ENCODE measurements at regions not wholly inside any gene's neighbourhood (a gene's known extent, or its start where the extent isn't known, plus 50 kb on each side); places are given as distances from the start of the nearest gene placed in this dataset.

DNA sequence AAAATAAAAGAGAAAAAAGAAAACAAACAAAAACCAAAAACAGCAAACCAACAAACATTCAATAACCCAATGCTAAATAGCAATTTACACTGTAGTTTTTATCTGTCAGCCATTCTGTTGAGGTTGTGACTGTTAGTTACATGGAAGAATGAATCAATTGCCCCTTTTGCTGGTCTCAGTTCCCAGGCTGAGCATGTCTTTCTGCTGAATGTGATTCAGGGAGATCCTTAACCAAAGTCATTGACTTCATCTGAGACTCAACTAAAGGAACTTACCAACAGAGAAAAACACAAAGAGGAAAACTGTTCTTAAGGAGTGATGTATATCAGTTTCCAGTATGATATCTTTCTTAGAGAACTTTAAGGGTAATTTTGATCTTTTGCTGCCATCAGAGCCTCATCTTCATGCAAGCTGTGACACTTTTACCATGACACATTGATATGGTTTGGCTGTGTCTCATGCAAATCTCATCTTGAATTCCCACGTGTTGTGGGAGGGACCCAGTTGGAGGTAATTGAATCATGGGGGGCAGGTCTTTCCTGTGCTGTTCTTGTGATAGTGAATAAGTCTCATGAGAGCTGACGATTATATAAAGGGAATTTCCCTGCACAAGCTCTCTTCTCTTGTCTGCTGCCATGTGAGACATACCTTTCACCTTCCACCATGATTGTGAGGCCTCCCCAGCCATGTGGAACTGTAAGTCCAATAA lies 469.8 kb downstream of the KIF20B start:
- Histone ChIP-seq H3K79me2 (ENCODE audit: insufficient read depth, low read length) (no peaks in the 10 kb centered on the region), H3K4me3 (ENCODE audit: insufficient read depth, low read length, poor library complexity, severe bottlenecking) (no peak overlapping the region), H4K20me1 (ENCODE audit: low read depth, low read length) (no peaks in the 10 kb centered on the region), H3K9me3 (ENCODE audit: insufficient read depth, low read length) (no peaks in the 10 kb centered on the region), H3K27me3 (ENCODE audit: low read length) (no peaks in the 10 kb centered on the region), H3F3A (ENCODE audit: insufficient read depth) (no peaks in the 10 kb centered on the region), H3K9me2 (replicated peaks; ENCODE audit: insufficient read depth, low read length) (no peaks in the 10 kb centered on the region; the same call in 1 of the 2 replicates), H2AFZ (ENCODE audit: low read depth, low read length, severe bottlenecking) (no peak overlapping the region), H3K4me2 (ENCODE audit: low read depth, low read length, poor library complexity, severe bottlenecking) (no peak overlapping the region), H3K36me3 (ENCODE audit: low read length) (no peaks in the 10 kb centered on the region), H3K27ac (ENCODE audit: low read depth, low read length) (no peak overlapping the region), H3K9ac (ENCODE audit: low read length) (no peak overlapping the region)
- TF ChIP-seq EZH2phosphoT487 (conservative IDR thresholded peaks at IDR 0.05; ENCODE audit: low read length) = no peak
- TF ChIP-seq, protein P1, sequence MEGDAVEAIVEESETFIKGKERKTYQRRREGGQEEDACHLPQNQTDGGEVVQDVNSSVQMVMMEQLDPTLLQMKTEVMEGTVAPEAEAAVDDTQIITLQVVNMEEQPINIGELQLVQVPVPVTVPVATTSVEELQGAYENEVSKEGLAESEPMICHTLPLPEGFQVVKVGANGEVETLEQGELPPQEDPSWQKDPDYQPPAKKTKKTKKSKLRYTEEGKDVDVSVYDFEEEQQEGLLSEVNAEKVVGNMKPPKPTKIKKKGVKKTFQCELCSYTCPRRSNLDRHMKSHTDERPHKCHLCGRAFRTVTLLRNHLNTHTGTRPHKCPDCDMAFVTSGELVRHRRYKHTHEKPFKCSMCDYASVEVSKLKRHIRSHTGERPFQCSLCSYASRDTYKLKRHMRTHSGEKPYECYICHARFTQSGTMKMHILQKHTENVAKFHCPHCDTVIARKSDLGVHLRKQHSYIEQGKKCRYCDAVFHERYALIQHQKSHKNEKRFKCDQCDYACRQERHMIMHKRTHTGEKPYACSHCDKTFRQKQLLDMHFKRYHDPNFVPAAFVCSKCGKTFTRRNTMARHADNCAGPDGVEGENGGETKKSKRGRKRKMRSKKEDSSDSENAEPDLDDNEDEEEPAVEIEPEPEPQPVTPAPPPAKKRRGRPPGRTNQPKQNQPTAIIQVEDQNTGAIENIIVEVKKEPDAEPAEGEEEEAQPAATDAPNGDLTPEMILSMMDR (IDR thresholded peaks at IDR 0.05; ENCODE audit: insufficient read depth, low read length, poor library complexity, severe bottlenecking) = no peak

DNA sequence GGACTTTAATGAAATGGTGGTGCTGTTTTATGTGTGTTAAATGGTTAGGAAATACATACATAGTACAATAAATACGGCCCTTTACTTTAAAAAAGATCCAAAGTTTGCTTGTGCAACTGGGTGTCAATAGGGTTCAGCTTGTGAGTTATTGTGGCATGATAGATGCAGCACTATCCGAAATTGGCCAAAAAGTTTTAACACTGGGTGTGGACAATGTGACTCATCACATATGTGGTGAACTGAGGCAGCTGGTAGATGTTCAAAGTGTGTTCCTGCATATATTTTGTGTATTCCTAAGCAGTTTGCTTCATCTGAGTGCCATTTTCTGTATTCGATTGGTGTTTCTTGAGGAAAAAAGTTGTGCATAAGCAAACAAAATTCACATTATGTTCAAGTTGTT lies 473.1 kb downstream of the KIF20B start:
- Histone ChIP-seq H3K9me3 (ENCODE audit: insufficient read depth, low read length) (no peaks in the 10 kb centered on the region), H3K36me3 (ENCODE audit: low read length) (no peaks in the 10 kb centered on the region), H3K27ac (ENCODE audit: low read depth, low read length) (no peak overlapping the region), H4K20me1 (ENCODE audit: low read depth, low read length) (no peaks in the 10 kb centered on the region), H3K79me2 (ENCODE audit: insufficient read depth, low read length) (no peaks in the 10 kb centered on the region), H3F3A (ENCODE audit: insufficient read depth) (no peaks in the 10 kb centered on the region), H3K9me2 (replicated peaks; ENCODE audit: insufficient read depth, low read length) (no peaks in the 10 kb centered on the region; the same call in 1 of the 2 replicates), H3K9ac (ENCODE audit: low read length) (no peak overlapping the region), H3K27me3 (ENCODE audit: low read length) (no peaks in the 10 kb centered on the region), H3K4me2 (ENCODE audit: low read depth, low read length, poor library complexity, severe bottlenecking) (no peak overlapping the region), H2AFZ (ENCODE audit: low read depth, low read length, severe bottlenecking) (no peak overlapping the region), H3K4me3 (ENCODE audit: insufficient read depth, low read length, poor library complexity, severe bottlenecking) (no peak overlapping the region)
- TF ChIP-seq EZH2phosphoT487 (conservative IDR thresholded peaks at IDR 0.05; ENCODE audit: low read length) = no peak
- TF ChIP-seq, protein P1 (IDR thresholded peaks at IDR 0.05; ENCODE audit: insufficient read depth, low read length, poor library complexity, severe bottlenecking) = no peak

DNA sequence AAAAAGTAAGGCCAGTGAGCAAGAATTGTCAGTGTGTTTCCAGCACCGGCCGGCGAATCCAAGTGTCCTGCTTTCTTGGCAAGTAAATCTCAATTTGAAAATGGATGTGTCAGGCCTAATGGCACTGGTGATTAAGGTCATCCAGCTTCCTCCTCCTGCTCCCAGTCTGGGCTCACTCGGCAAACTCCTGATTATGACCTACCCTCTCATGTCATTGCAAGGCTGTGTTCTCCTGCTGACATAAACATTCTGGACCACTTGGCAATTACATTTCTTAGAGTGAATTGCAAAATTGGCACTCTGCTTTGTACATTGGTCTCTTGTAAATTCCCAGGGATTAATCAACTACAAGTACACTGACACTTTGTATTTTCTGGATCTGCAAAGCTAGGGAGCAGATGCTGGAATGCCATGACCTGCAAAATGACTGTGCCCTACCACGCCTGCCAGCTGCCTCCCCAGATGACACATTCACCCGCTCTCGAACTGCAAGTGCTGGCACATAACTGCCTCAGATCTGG lies 473.8 kb downstream of the KIF20B start:
- H3K4me2 ChIP-seq (ENCODE audit: low read depth, low read length, poor library complexity, severe bottlenecking) = no peak overlapping the region
- H3K36me3 ChIP-seq (ENCODE audit: low read length) = no peaks in the 10 kb centered on the region
- TF ChIP-seq, protein P1 (IDR thresholded peaks at IDR 0.05; ENCODE audit: insufficient read depth, low read length, poor library complexity, severe bottlenecking) = no peak
- TF ChIP-seq EZH2phosphoT487 (conservative IDR thresholded peaks at IDR 0.05; ENCODE audit: low read length) = no peak
- no peaks in the 10 kb centered on the region; the same call in 1 of the 2 replicates for H3K9me2 ChIP-seq (replicated peaks; ENCODE audit: insufficient read depth, low read length)
- H3K9ac ChIP-seq (ENCODE audit: low read length) = no peak overlapping the region
- H3K27ac ChIP-seq (ENCODE audit: low read depth, low read length) = no peak overlapping the region
- no peaks in the 10 kb centered on the region for H4K20me1 ChIP-seq (ENCODE audit: low read depth, low read length)
- no peaks in the 10 kb centered on the region for H3K79me2 ChIP-seq (ENCODE audit: insufficient read depth, low read length)
- no peaks in the 10 kb centered on the region for H3F3A ChIP-seq (ENCODE audit: insufficient read depth)
- H2AFZ ChIP-seq (ENCODE audit: low read depth, low read length, severe bottlenecking) = no peak overlapping the region
- H3K4me3 ChIP-seq (ENCODE audit: insufficient read depth, low read length, poor library complexity, severe bottlenecking) = no peak overlapping the region
- H3K27me3 ChIP-seq (ENCODE audit: low read length) = no peaks in the 10 kb centered on the region
- no peaks in the 10 kb centered on the region for H3K9me3 ChIP-seq (ENCODE audit: insufficient read depth, low read length)

All from SU-DHL-6 (cell line).